Kidney epithelial cell (primary cell): ENCODE measurements at regions not wholly inside any gene's neighbourhood (a gene's known extent, or its start where the extent isn't known, plus 50 kb on each side); places are given as distances from the start of the nearest gene placed in this dataset.

ENCODE experiments used
- DNase-seq: peaks from one replicate; pipeline ENCODE4 v3.0.0-alpha.2; 2010; ENCODE audit warnings: low read depth
- H3K27me3 ChIP-seq: 2 replicates; pipeline ENCODE4 v1.6.0; 2011; ENCODE audit warnings: low read length; ENCODE audit not compliant: control insufficient read depth, insufficient read depth
- H3K36me3 ChIP-seq: 2 replicates; pipeline ENCODE4 v1.5.1; 2011; ENCODE audit warnings: low read length; ENCODE audit not compliant: control insufficient read depth, insufficient read depth
- H3K4me3 ChIP-seq: 2 replicates; pipeline ENCODE4 v1.5.1; 2011; ENCODE audit warnings: low read depth, mild to moderate bottlenecking, control low read depth, low read length
- CTCF ChIP-seq: IDR thresholded peaks from 2 replicates; pipeline ENCODE4 v1.5.1; 2011; ENCODE audit warnings: mild to moderate bottlenecking, moderate library complexity, low read length, control low read depth, inconsistent platforms; ENCODE audit not compliant: insufficient read depth, poor library complexity, severe bottlenecking

DNA sequence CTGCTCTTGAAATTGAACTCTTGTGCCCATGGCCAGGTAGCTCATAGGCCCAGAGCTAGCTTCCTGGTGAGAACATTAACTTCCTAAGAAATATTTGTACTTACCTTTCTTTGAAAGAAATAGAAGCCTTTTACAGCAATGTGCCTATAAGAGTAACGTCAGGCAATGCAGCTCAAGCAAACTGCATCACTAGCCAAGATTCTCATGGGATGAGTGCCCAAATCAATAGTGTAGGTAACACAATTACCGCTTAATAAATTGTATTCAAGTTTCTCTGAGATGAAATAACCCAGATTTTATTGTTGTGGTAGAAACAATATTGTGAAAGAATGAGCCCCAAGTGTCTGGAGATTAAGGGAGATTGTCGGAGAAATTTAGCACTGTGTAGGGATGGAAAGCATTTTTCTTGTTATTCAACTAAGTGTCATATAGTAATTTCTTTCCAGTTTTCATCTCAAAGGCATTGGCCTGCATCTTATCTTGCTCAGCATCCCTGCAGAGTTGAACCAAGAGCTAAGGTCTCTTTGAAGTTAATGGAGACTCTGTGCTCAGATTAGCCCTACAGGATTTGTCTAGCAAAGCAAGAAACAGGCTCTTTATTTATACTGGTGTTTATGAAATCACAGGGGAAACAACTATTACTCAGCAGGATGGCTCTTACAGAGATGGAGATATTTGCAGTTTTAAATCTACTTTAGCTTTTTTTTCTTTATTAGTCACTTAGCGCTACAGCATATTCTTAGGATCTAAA lies 321.0 kb upstream of the PDGFD start:
- H3K4me3 ChIP-seq, result no peak overlapping the region

DNA sequence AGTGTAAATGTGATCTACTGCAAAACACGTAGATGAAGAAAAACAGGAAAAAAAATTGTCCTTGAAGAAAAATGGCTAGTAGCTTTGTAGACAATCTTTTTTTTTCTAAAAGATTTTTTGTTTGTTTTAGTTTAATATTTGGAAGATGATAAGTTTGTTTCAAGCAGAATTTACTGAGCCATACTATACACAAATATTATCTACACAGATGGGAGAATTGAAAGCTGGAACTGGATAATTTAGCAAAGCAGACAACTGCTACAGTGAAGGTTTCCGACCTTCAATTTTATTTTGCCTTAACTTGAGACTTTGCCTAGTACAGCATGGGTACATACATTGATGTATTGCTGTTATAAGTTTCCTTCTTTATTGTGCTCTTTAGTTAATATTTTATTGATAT lies 313.0 kb upstream of the PDGFD start:
- DNase-seq, result no peak
- no peak for TF ChIP-seq CTCF
- no peak overlapping the region for H3K4me3 ChIP-seq

More for the DNA sequence above, 321.0 kb upstream of the PDGFD start:
- H3K27me3 ChIP-seq, result no peaks in the 10 kb centered on the region
- no peak for TF ChIP-seq CTCF
- H3K36me3 ChIP-seq, result no peaks in the 10 kb centered on the region
- no peak for DNase-seq

DNA sequence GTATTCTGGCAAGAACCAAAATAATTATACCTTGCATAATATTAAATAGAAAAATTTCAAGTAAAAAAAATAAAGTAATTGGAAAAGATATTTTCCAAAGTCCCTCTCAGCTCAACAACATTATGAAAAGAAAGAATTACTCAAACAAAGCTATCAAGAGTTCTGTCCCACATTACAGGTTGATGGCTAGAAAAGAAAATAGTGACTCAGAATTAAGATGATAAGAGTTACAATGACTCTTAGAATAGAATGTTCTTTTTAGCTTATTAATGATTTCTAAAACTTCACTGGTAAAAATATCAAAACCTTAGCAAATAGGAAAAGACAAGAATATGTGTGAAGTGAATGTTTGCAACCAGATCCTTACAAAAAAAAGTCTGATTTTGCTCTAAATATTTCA lies 312.5 kb upstream of the PDGFD start:
- Histone ChIP-seq H3K4me3 (no peak overlapping the region), H3K36me3 (no peaks in the 10 kb centered on the region), H3K27me3 (no peaks in the 10 kb centered on the region)
- TF ChIP-seq CTCF, result no peak
- DNase-seq, result no peak

More for the DNA sequence above, 313.0 kb upstream of the PDGFD start:
- Histone ChIP-seq H3K27me3 (no peaks in the 10 kb centered on the region), H3K36me3 (no peaks in the 10 kb centered on the region)

DNA sequence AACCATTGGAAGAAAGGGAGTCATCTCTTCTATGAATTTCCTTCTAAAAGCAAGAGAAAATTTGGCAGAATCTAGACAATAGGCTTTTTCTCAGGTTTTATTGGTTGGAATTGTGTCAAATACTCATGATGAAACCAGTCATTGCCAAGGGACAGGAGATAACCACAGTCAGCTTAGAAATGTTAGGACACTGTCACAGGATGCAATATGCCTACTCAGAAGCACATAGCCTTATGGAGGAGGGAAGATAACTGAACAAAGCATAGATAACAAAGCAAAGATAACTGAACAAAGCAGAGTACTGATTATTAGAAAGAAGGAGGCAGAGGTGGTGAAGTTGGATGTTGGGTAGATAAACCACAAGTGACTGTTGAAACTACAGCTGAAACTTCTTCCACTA lies 303.5 kb upstream of the PDGFD start:
- no peak for DNase-seq
- Histone ChIP-seq H3K27me3 (no peaks in the 10 kb centered on the region), H3K36me3 (no peaks in the 10 kb centered on the region), H3K4me3 (no peak overlapping the region)
- TF ChIP-seq CTCF, result no peak

- Histone ChIP-seq H3K27me3 (no peaks in the 10 kb centered on the region), H3K36me3 (no peaks in the 10 kb centered on the region), H3K4me3 (no peak overlapping the region)
- no peak for DNase-seq
- no peak for TF ChIP-seq CTCF
Measured at GRCh38 chr11:104465321-104465720, 301.4 kb upstream of the PDGFD start.

DNA sequence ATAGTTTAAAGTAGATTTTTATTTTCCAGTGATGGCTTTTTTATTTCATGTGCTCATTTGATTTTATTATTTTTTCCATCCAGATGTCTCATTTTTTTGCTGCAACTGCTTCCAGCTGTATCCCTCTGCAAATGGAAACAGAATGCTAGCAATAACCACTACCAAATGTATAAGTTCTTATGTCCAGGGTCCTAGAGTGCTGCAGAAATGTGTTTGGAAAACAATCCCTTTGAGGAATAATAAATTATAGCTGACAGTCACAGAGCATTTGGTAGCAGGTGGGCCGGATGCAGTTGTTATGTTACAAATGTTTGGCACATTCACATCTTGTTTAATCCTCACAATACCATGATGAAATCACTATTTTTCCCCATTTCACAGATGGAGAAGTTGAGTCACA lies 300.7 kb upstream of the PDGFD start:
- no peak overlapping the region for H3K4me3 ChIP-seq
- no peak for DNase-seq
- no peaks in the 10 kb centered on the region for H3K36me3 ChIP-seq
- TF ChIP-seq CTCF, result no peak
- no peaks in the 10 kb centered on the region for H3K27me3 ChIP-seq
